GM18520 (cell line): ENCODE measurements at regions not wholly inside any gene's neighbourhood (a gene's known extent, or its start where the extent isn't known, plus 50 kb on each side); places are given as distances from the start of the nearest gene placed in this dataset.

Experiments used
- ATAC-seq: cut with Tn5 transposase; IDR thresholded peaks from one replicate; pipeline ENCODE4 v1.9.1; 2021; ENCODE audit not compliant: unreplicated experiment

GRCh38 chr14:71525663-71526221 is 406.5 kb upstream of the RGS6 start:
- ATAC-seq, result no peak

- ATAC-seq, result no peak
These were observed 405.8 kb upstream of the RGS6 start for GRCh38 chr14:71526388-71526787.

- ATAC-seq, result no peak
These were observed 404.4 kb upstream of the RGS6 start for GRCh38 chr14:71527838-71528237.

GRCh38 chr14:71529848-71530247 is 402.4 kb upstream of the RGS6 start:
- ATAC-seq, result no peak

- no peak for ATAC-seq
These were observed 399.9 kb upstream of the RGS6 start for GRCh38 chr14:71532344-71532743.

GRCh38 chr14:71532790-71533189 is 399.4 kb upstream of the RGS6 start:
- no peak for ATAC-seq

- ATAC-seq, result no peak
These were observed 398.8 kb upstream of the RGS6 start for GRCh38 chr14:71533390-71533789.

GRCh38 chr14:71533800-71534199 is 398.4 kb upstream of the RGS6 start:
- ATAC-seq, result no peak

- ATAC-seq, result no peak
These were observed 397.7 kb upstream of the RGS6 start for GRCh38 chr14:71534506-71534905.

GRCh38 chr14:71536015-71536740 is 396.1 kb upstream of the RGS6 start:
- no peak for ATAC-seq

GRCh38 chr14:71536927-71537772 is 395.1 kb upstream of the RGS6 start:
- no peak for ATAC-seq

GRCh38 chr14:71538288-71538687 is 393.9 kb upstream of the RGS6 start:
- no peak for ATAC-seq

GRCh38 chr14:71538938-71539649 is 393.1 kb upstream of the RGS6 start:
- no peak for ATAC-seq

GRCh38 chr14:71539650-71540285 is 392.5 kb upstream of the RGS6 start:
- ATAC-seq, result no peak

GRCh38 chr14:71541271-71541670 is 391.0 kb upstream of the RGS6 start:
- ATAC-seq, result no peak

- no peak for ATAC-seq
These were observed 390.1 kb upstream of the RGS6 start for GRCh38 chr14:71541973-71542690.

GRCh38 chr14:71549421-71550050 is 382.7 kb upstream of the RGS6 start:
- ATAC-seq, result no peak

- ATAC-seq, result no peak
These were observed 381.9 kb upstream of the RGS6 start for GRCh38 chr14:71550367-71550766.

- ATAC-seq, result no peak
These were observed 380.8 kb upstream of the RGS6 start for GRCh38 chr14:71551291-71551950.
